H9 (cell line): ENCODE measurements at regions not wholly inside any gene's neighbourhood (a gene's known extent, or its start where the extent isn't known, plus 50 kb on each side); places are given as distances from the start of the nearest gene placed in this dataset.
A peak's percentile ranks its signal among the peaks of the same experiment; 100 is the strongest.

Source experiments
- DNase-seq: peaks from one replicate; pipeline ENCODE4 v3.0.0-alpha.2; 2017
- H2AFZ ChIP-seq: one replicate; pipeline ENCODE4 v1.6.1; 2013; ENCODE audit warnings: mild to moderate bottlenecking, low read length, control low read depth, moderate library complexity
- H2AK5ac ChIP-seq: 2 replicates; pipeline ENCODE4 v1.6.1; 2013; ENCODE audit warnings: low read length, control low read depth, mixed read lengths; ENCODE audit not compliant: insufficient read length
- H2BK120ac ChIP-seq: one replicate; pipeline ENCODE4 v1.6.1; 2013; ENCODE audit warnings: low read depth, mild to moderate bottlenecking, low read length, control low read depth, inconsistent platforms; ENCODE audit not compliant: poor library complexity, severe bottlenecking
- H2BK12ac ChIP-seq: 2 replicates; pipeline ENCODE4 v1.6.1; 2013; ENCODE audit warnings: low read length, control low read depth, mixed read lengths, low read depth; ENCODE audit not compliant: insufficient read length
- H2BK15ac ChIP-seq: 2 replicates; pipeline ENCODE4 v1.6.1; 2013; ENCODE audit warnings: low read depth, low read length, control low read depth
- H2BK20ac ChIP-seq: one replicate; pipeline ENCODE4 v1.6.1; 2013; ENCODE audit warnings: low read depth, mild to moderate bottlenecking, low read length, control low read depth, inconsistent platforms; ENCODE audit not compliant: poor library complexity, severe bottlenecking
- H2BK5ac ChIP-seq: 2 replicates; pipeline ENCODE4 v1.6.1; 2013; ENCODE audit warnings: low read length, control low read depth, mixed read lengths; ENCODE audit not compliant: insufficient read length
- H3K14ac ChIP-seq: 2 replicates; pipeline ENCODE4 v1.6.1; 2013; ENCODE audit warnings: low read length, control low read depth; ENCODE audit not compliant: insufficient read depth
- H3K18ac ChIP-seq: 2 replicates; pipeline ENCODE4 v1.6.1; 2013; ENCODE audit warnings: low read depth, mild to moderate bottlenecking, mixed read lengths, low read length, control low read depth; ENCODE audit not compliant: insufficient read length
- H3K23ac ChIP-seq: 2 replicates; pipeline ENCODE4 v1.6.1; 2013; ENCODE audit warnings: low read length, control low read depth, mixed read lengths, low read depth; ENCODE audit not compliant: insufficient read length
- H3K23me2 ChIP-seq: 2 replicates; pipeline ENCODE4 v1.6.1; 2013; ENCODE audit warnings: low read depth, mild to moderate bottlenecking, mixed read lengths, low read length, control low read depth; ENCODE audit not compliant: insufficient read length, poor library complexity, severe bottlenecking
- H3K27ac ChIP-seq: 2 replicates; pipeline ENCODE4 v1.5.1; 2013; ENCODE audit warnings: low read length, control low read depth, mixed read lengths, low read depth; ENCODE audit not compliant: insufficient read length
- H3K27me3 ChIP-seq: 2 replicates; pipeline ENCODE4 v1.6.1; 2013; ENCODE audit warnings: low read length, control low read depth, inconsistent platforms; ENCODE audit not compliant: insufficient read depth
- H3K4ac ChIP-seq: 2 replicates; pipeline ENCODE4 v1.6.1; 2013; ENCODE audit warnings: low read depth, mild to moderate bottlenecking, control low read depth, inconsistent platforms, low read length, moderate library complexity
- H3K4me1 ChIP-seq: 2 replicates; pipeline ENCODE4 v1.6.1; 2013; ENCODE audit warnings: low read length, control low read depth, inconsistent platforms; ENCODE audit not compliant: insufficient read depth
- H3K4me2 ChIP-seq: 2 replicates; pipeline ENCODE4 v1.6.1; 2013; ENCODE audit warnings: low read length, control low read depth, mixed read lengths; ENCODE audit not compliant: insufficient read length, insufficient read depth
- H3K56ac ChIP-seq: 2 replicates; pipeline ENCODE4 v1.6.1; 2013; ENCODE audit warnings: low read depth, mild to moderate bottlenecking, mixed read lengths, low read length, control low read depth; ENCODE audit not compliant: insufficient read length
- H3K79me1 ChIP-seq: 2 replicates; pipeline ENCODE4 v1.6.1; 2013; ENCODE audit warnings: low read depth, mild to moderate bottlenecking, moderate library complexity, low read length, control low read depth, inconsistent platforms; ENCODE audit not compliant: insufficient read depth, poor library complexity, severe bottlenecking
- H3K79me2 ChIP-seq: 2 replicates; pipeline ENCODE4 v1.6.1; 2013; ENCODE audit warnings: low read length, control low read depth, inconsistent platforms; ENCODE audit not compliant: insufficient read depth
- H3K9ac ChIP-seq: 2 replicates; pipeline ENCODE4 v1.6.1; 2013; ENCODE audit warnings: low read length, control low read depth, mixed read lengths; ENCODE audit not compliant: insufficient read length; ENCODE audit errors: extremely low read depth
- H3K9me3 ChIP-seq: one replicate; pipeline ENCODE4 v1.6.1; 2013; ENCODE audit warnings: low read depth, low read length, inconsistent platforms; ENCODE audit not compliant: control insufficient read depth
- H3T11ph ChIP-seq: one replicate; pipeline ENCODE4 v1.6.1; 2013; ENCODE audit warnings: mild to moderate bottlenecking, low read length, control low read depth, inconsistent platforms
- H4K20me1 ChIP-seq: one replicate; pipeline ENCODE4 v1.6.1; 2013; ENCODE audit not compliant: control insufficient read depth, insufficient read length, insufficient read depth
- H4K5ac ChIP-seq: 2 replicates; pipeline ENCODE4 v1.6.1; 2013; ENCODE audit warnings: low read depth, mild to moderate bottlenecking, mixed read lengths, low read length, control low read depth; ENCODE audit not compliant: insufficient read length
- H4K8ac ChIP-seq: replicated peaks from 2 replicates; pipeline ENCODE4 v1.6.1; 2013; ENCODE audit warnings: low read length, control low read depth, mixed read lengths, low read depth; ENCODE audit not compliant: insufficient read length
- H4K91ac ChIP-seq: 2 replicates; pipeline ENCODE4 v1.6.1; 2013; ENCODE audit warnings: low read depth, mild to moderate bottlenecking, moderate library complexity, mixed read lengths, low read length, control low read depth; ENCODE audit not compliant: insufficient read length
- H3K27ac Mint-ChIP-seq, 3 experiments: 2 replicates in 2 of 3; 3 replicates in 1 of 3; pipeline ENCODE4 v1.8.0; 2020 to 2021; ENCODE audit warnings: mixed read lengths in 3 of 3, mild to moderate bottlenecking in 1 of 3, moderate library complexity in 1 of 3
- H3K27me3 Mint-ChIP-seq: 2 replicates; pipeline ENCODE4 v1.8.0; 2021; ENCODE audit warnings: low read depth, mild to moderate bottlenecking, moderate library complexity, mixed read lengths
- H3K36me3 Mint-ChIP-seq, 3 experiments: 2 replicates in 2 of 3; 3 replicates in 1 of 3; pipeline ENCODE4 v1.8.0; 2020 to 2021; ENCODE audit warnings: low read depth in 3 of 3, mixed read lengths in 3 of 3; ENCODE audit not compliant: insufficient read depth in 1 of 3
- H3K4me1 Mint-ChIP-seq, 2 experiments: 2 replicates each; pipeline ENCODE4 v1.8.0; 2020; ENCODE audit warnings: mixed read lengths in 2 of 2
- H3K4me3 Mint-ChIP-seq, 2 experiments: 2 replicates in 1 of 2; 3 replicates in 1 of 2; pipeline ENCODE4 v1.8.0; 2020 to 2021; ENCODE audit warnings: mild to moderate bottlenecking in 2 of 2, mixed read lengths in 2 of 2, moderate library complexity in 1 of 2
- H3K9me3 Mint-ChIP-seq, 2 experiments: 2 replicates in 1 of 2; 3 replicates in 1 of 2; pipeline ENCODE4 v1.8.0; 2020; ENCODE audit warnings: mild to moderate bottlenecking in 2 of 2, mixed read lengths in 2 of 2, moderate library complexity in 1 of 2
- CTCF ChIP-seq: fragments of 200-600 bp; sonication (generic); conservative IDR thresholded peaks from 3 replicates; pipeline ENCODE4 v1.8.0; 2021; ENCODE audit warnings: antibody characterized with exemption, mild to moderate bottlenecking
- WGBS: extraction: QIAGEN DNeasy Blood & Tissue Kit; methylation state at CpG from one replicate; pipeline ENCODE4 v1.1.7; 2013; ENCODE audit warnings: missing lambda C conversion rate, low lambda C conversion rate, mixed read lengths; ENCODE audit not compliant: insufficient read length; ENCODE audit errors: extremely low coverage; 5-methylcytosine and 5-hydroxymethylcytosine counted together

GRCh38 chr3:177262396-177262795, 65.1 kb upstream of the TBL1XR1 start:
- Histone ChIP-seq H4K91ac (no peak overlapping the region), H3K27me3 (no peaks in the 10 kb centered on the region), H3K23ac (no peak overlapping the region), H2AK5ac (no peak overlapping the region), H2AFZ (no peak overlapping the region), H4K8ac (no peak overlapping the region), H2BK120ac (no peak overlapping the region), H2BK15ac (no peak overlapping the region), H3K14ac (no peak overlapping the region), H3K4me1 (no peaks in the 10 kb centered on the region; the same call in 1 of the 2 replicates), H2BK5ac (no peak overlapping the region), H3K23me2 (no peaks in the 10 kb centered on the region), H2BK20ac (no peak overlapping the region), H2BK12ac (no peak overlapping the region), H4K20me1 (no peaks in the 10 kb centered on the region), H3T11ph (no peak overlapping the region), H3K9ac (no peak overlapping the region), H3K9me3 (no peaks in the 10 kb centered on the region), H3K79me2 (no peaks in the 10 kb centered on the region), H3K56ac (no peak overlapping the region), H3K27ac (no peak overlapping the region), H3K4ac (no peak overlapping the region), H3K18ac (no peak overlapping the region), H3K4me2 (no peak overlapping the region), H3K79me1 (no peaks in the 10 kb centered on the region), H4K5ac (no peak overlapping the region)
- peak; percentile 42 for DNase-seq
- no peak overlapping the region for H3K4me3 Mint-ChIP-seq
- WGBS: no CpG with 5 or more reads among the region's 5 CpGs
- peaks cover 6 to 8% of the 10 kb centered on the region in 2 experiments for H3K4me1 Mint-ChIP-seq
- H3K27ac Mint-ChIP-seq: 0 out of 7 replicates have a peak overlapping the region, but pooled peaks of 2 of the 3 experiments have one; percentile 40 to 73
- TF ChIP-seq CTCF: no peak
- H3K36me3 Mint-ChIP-seq: no peaks in the 10 kb centered on the region
- no peaks in the 10 kb centered on the region for H3K27me3 Mint-ChIP-seq
- no peaks in the 10 kb centered on the region for H3K9me3 Mint-ChIP-seq
